OCI-LY3 (cell line): ENCODE measurements at regions not wholly inside any gene's neighbourhood (a gene's known extent, or its start where the extent isn't known, plus 50 kb on each side); places are given as distances from the start of the nearest gene placed in this dataset.

Source experiments
- CTCF ChIP-seq: fragments of 200-600, 300-600 bp; sonication (generic); IDR thresholded peaks from 2 replicates; pipeline ENCODE4 v1.5.1; 2014; ENCODE audit warnings: antibody characterized with exemption, low read length, low read depth
- EZH2phosphoT487 ChIP-seq: fragments of 200-600 bp; shearing (Covaris generic); IDR thresholded peaks from 2 replicates; pipeline ENCODE4 v1.6.1; 2018; ENCODE audit warnings: antibody characterized with exemption, mixed run types, low read depth

- TF ChIP-seq CTCF = no peak
- TF ChIP-seq EZH2phosphoT487 = no peak
Observed at GRCh38 chr1:81706650-81707435, 93.9 kb upstream of the ADGRL2 start.
